IMR-90 (cell line): ENCODE measurements at regions not wholly inside any gene's neighbourhood (a gene's known extent, or its start where the extent isn't known, plus 50 kb on each side); places are given as distances from the start of the nearest gene placed in this dataset.

Experiments
- ATAC-seq: fragments of 200-7000 bp; cut with Tn5 transposase; 2 replicates; pipeline ENCODE4 v1.9.1; 2020; ENCODE audit warnings: low read depth, mild to moderate bottlenecking, moderate library complexity
- BruUV-seq: library from RNA; stranded (reverse); fragments of 400-500 nt; replicated peaks from 2 replicates; lab custom pipeline; 2021; lab: Mats Ljungman, UMichigan
- CTCF ChIA-PET: fragments of 300-600 bp; formaldehyde crosslinking; extraction: SDS; loops from one replicate; lab custom pipeline; 2021; ENCODE audit warnings: antibody characterized with exemption; lab: Yijun Ruan, JAX
- POLR2A ChIA-PET: fragments of 300-600 bp; sonication (Branson Sonifier 250); formaldehyde crosslinking; loops from one replicate; lab custom pipeline; 2022; ENCODE audit warnings: antibody characterized with exemption; ENCODE audit not compliant: unreplicated experiment; lab: Charles Lee
- DNase-seq: peaks from one replicate; pipeline ENCODE4 v3.0.0; 2013
- H2AFZ ChIP-seq: replicated peaks from 2 replicates; pipeline ENCODE3; 2013; ENCODE audit warnings: low read length, mild to moderate bottlenecking; ENCODE audit not compliant: poor library complexity
- H2AK5ac ChIP-seq: 2 replicates; pipeline ENCODE4 v1.6.1; 2013; ENCODE audit warnings: low read depth, low read length, inconsistent platforms
- H2AK9ac ChIP-seq: replicated peaks from 2 replicates; pipeline ENCODE3; 2013; ENCODE audit warnings: mild to moderate bottlenecking, low read depth, low read length, moderate library complexity; ENCODE audit not compliant: poor library complexity
- H2BK120ac ChIP-seq: 2 replicates; pipeline ENCODE4 v1.6.1; 2013; ENCODE audit warnings: low read depth, low read length, inconsistent platforms
- H2BK15ac ChIP-seq: 3 replicates; pipeline ENCODE4 v1.6.1; 2013; ENCODE audit warnings: low read depth, low read length, inconsistent platforms
- H2BK20ac ChIP-seq: 2 replicates; pipeline ENCODE4 v1.6.1; 2013; ENCODE audit warnings: low read depth, mild to moderate bottlenecking, inconsistent platforms, low read length, moderate library complexity
- H2BK5ac ChIP-seq: 2 replicates; pipeline ENCODE4 v1.6.1; 2013; ENCODE audit warnings: mild to moderate bottlenecking, low read depth, low read length, inconsistent platforms; ENCODE audit not compliant: poor library complexity, severe bottlenecking
- H3K14ac ChIP-seq: replicated peaks from 2 replicates; pipeline ENCODE4 v1.6.1; 2013; ENCODE audit warnings: low read depth, low read length, inconsistent platforms
- H3K18ac ChIP-seq: 2 replicates; pipeline ENCODE4 v1.6.1; 2013; ENCODE audit warnings: low read depth, low read length, control low read depth
- H3K23ac ChIP-seq: 2 replicates; pipeline ENCODE4 v1.6.1; 2013; ENCODE audit warnings: low read depth, low read length, inconsistent platforms
- H3K27ac ChIP-seq: 2 replicates; pipeline ENCODE4 v1.5.1; 2013; ENCODE audit warnings: mild to moderate bottlenecking, control low read depth, low read length; ENCODE audit not compliant: insufficient read depth
- H3K27me3 ChIP-seq: 2 replicates; pipeline ENCODE4 v1.6.1; 2013; ENCODE audit warnings: low read length; ENCODE audit not compliant: control insufficient read depth, insufficient read depth
- H3K36me3 ChIP-seq: 2 replicates; pipeline ENCODE4 v1.6.1; 2013; ENCODE audit warnings: low read length, mixed read lengths; ENCODE audit not compliant: control insufficient read depth, insufficient read depth
- H3K4ac ChIP-seq: 2 replicates; pipeline ENCODE4 v1.6.1; 2013; ENCODE audit warnings: low read depth, low read length, inconsistent platforms
- H3K4me1 ChIP-seq: 2 replicates; pipeline ENCODE4 v1.6.1; 2013; ENCODE audit warnings: low read length, mixed read lengths; ENCODE audit not compliant: control insufficient read depth, insufficient read depth
- H3K4me2 ChIP-seq: 2 replicates; pipeline ENCODE4 v1.6.1; 2013; ENCODE audit warnings: low read depth, mild to moderate bottlenecking, control low read depth, low read length, moderate library complexity
- H3K4me3 ChIP-seq: 2 replicates; pipeline ENCODE4 v1.5.1; 2013; ENCODE audit warnings: low read depth, mild to moderate bottlenecking, control low read depth, low read length, moderate library complexity; ENCODE audit not compliant: insufficient read depth
- H3K56ac ChIP-seq: 2 replicates; pipeline ENCODE4 v1.6.1; 2013; ENCODE audit warnings: low read length, inconsistent platforms; ENCODE audit not compliant: insufficient read depth; ENCODE audit errors: extremely low read depth
- H3K79me1 ChIP-seq, 2 experiments: 2 replicates each; pipeline ENCODE4 v1.6.1; 2013; ENCODE audit warnings: low read length in 2 of 2, inconsistent platforms in 1 of 2, low read depth in 1 of 2
- H3K9ac ChIP-seq: 2 replicates; pipeline ENCODE4 v1.6.1; 2013; ENCODE audit warnings: low read depth, low read length, control low read depth
- H3K9me1 ChIP-seq: 2 replicates; pipeline ENCODE4 v1.6.1; 2013; ENCODE audit warnings: low read length, inconsistent platforms; ENCODE audit not compliant: insufficient read depth
- H3K9me3 ChIP-seq: 2 replicates; pipeline ENCODE4 v1.6.1; 2013; ENCODE audit warnings: low read length; ENCODE audit not compliant: control insufficient read depth, insufficient read depth
- H4K20me1 ChIP-seq: 2 replicates; pipeline ENCODE4 v1.6.1; 2013; ENCODE audit warnings: low read length, inconsistent platforms; ENCODE audit not compliant: insufficient read depth
- H4K5ac ChIP-seq: 2 replicates; pipeline ENCODE4 v1.6.1; 2013; ENCODE audit warnings: mild to moderate bottlenecking, low read depth, low read length, control low read depth
- H4K8ac ChIP-seq, 2 experiments: 2 replicates each; pipeline ENCODE4 v1.6.1; 2013; ENCODE audit warnings: low read depth in 2 of 2, low read length in 2 of 2, control low read depth in 1 of 2, inconsistent platforms in 1 of 2
- H4K91ac ChIP-seq: 2 replicates; pipeline ENCODE4 v1.6.1; 2013; ENCODE audit warnings: low read depth, low read length, inconsistent platforms; ENCODE audit not compliant: insufficient read depth
- BHLHE40 ChIP-seq: fragments of 150-350 bp; IDR thresholded peaks from 2 replicates; pipeline ENCODE4 v1.6.1; 2016; ENCODE audit warnings: mild to moderate bottlenecking, low read depth, low read length
- CEBPB ChIP-seq: IDR thresholded peaks from 2 replicates; pipeline ENCODE4 v1.6.1; 2012; ENCODE audit warnings: low read depth, low read length, improper control_type of control experiment
- CHD1 ChIP-seq: IDR thresholded peaks from 2 replicates; pipeline ENCODE4 v1.6.1; 2012; ENCODE audit warnings: low read depth, low read length, improper control_type of control experiment
- CTCF ChIP-seq: conservative IDR thresholded peaks from 2 replicates; pipeline ENCODE4 v1.5.1; 2012; ENCODE audit warnings: mild to moderate bottlenecking, low read depth, low read length, improper control_type of control experiment
- ELK1 ChIP-seq: fragments of 150-350 bp; IDR thresholded peaks from 2 replicates; pipeline ENCODE4 v1.6.1; 2016; ENCODE audit warnings: low read depth, mild to moderate bottlenecking, low read length, moderate library complexity, borderline replicate concordance
- FOS ChIP-seq: fragments of 150-350 bp; IDR thresholded peaks from 2 replicates; pipeline ENCODE4 v1.6.1; 2016; ENCODE audit warnings: low read depth, low read length
- MAZ ChIP-seq: IDR thresholded peaks from 2 replicates; pipeline ENCODE4 v1.6.1; 2012; ENCODE audit warnings: low read depth, mild to moderate bottlenecking, low read length, improper control_type of control experiment, moderate library complexity, borderline replicate concordance
- MXI1 ChIP-seq: IDR thresholded peaks from 2 replicates; pipeline ENCODE4 v1.6.1; 2012; ENCODE audit warnings: low read depth, mild to moderate bottlenecking, low read length, moderate library complexity, borderline replicate concordance
- POLR2A ChIP-seq: IDR thresholded peaks from 2 replicates; pipeline ENCODE4 v1.6.1; 2012; ENCODE audit warnings: mild to moderate bottlenecking, low read depth, low read length
- RAD21 ChIP-seq: IDR thresholded peaks from 2 replicates; pipeline ENCODE4 v1.6.1; 2012; ENCODE audit warnings: low read length, improper control_type of control experiment
- RCOR1 ChIP-seq: IDR thresholded peaks from 2 replicates; pipeline ENCODE4 v1.6.1; 2012; ENCODE audit warnings: mild to moderate bottlenecking, low read length, improper control_type of control experiment; ENCODE audit not compliant: insufficient replicate concordance
- RFX5 ChIP-seq: IDR thresholded peaks from 2 replicates; pipeline ENCODE4 v1.8.0; 2012; ENCODE audit warnings: low read depth, mild to moderate bottlenecking, low read length, moderate library complexity
- USF2 ChIP-seq: fragments of 150-350 bp; IDR thresholded peaks from 2 replicates; pipeline ENCODE4 v1.6.1; 2017; ENCODE audit warnings: mild to moderate bottlenecking, antibody characterized with exemption, low read length, low read depth
- WGBS, 2 experiments: methylation state at CpG; one replicate each; pipeline versions ENCODE4 v1.1.5 to v1.1.7; 2013; ENCODE audit warnings: missing lambda C conversion rate in 2 of 2; ENCODE audit not compliant: insufficient read length in 1 of 2; ENCODE audit errors: extremely low coverage in 2 of 2; 5-methylcytosine and 5-hydroxymethylcytosine counted together
- dilution Hi-C: fragments of 300-500 bp; cut with HindIII; formaldehyde crosslinking; loops from one replicate; pipeline ENCODE4 v1.14.3; 2018; ENCODE audit warnings: low sequenced_read_pairs; ENCODE audit not compliant: unreplicated experiment
- in situ Hi-C: fragments of 300-500 bp; cut with MboI; formaldehyde crosslinking; loops from 3 replicates; pipeline ENCODE4 v1.14.3; 2019; ENCODE audit warnings: low sequenced_read_pairs, inconsistent platforms, mixed read lengths
- intact Hi-C: fragments of 100-400 bp; cut with micrococcal nuclease; formaldehyde crosslinking; loops from 2 replicates; pipeline ENCODE4 v1.10.0; 2022

- no peak overlapping the region for H3K9ac ChIP-seq
- ChIA-PET POLR2A (no interaction called here), CTCF (no interaction called here)
- H4K5ac ChIP-seq = no peak overlapping the region
- H3K23ac ChIP-seq = no peak overlapping the region
- BruUV-seq = no TSS peak
- H3K14ac ChIP-seq = no peak overlapping the region
- in situ Hi-C loops (no loop called here), dilution Hi-C loops (no loop called here), intact Hi-C loops (no loop called here)
- no peak overlapping the region for H3K4me3 ChIP-seq
- H3K56ac ChIP-seq = no peak overlapping the region
- H2BK5ac ChIP-seq = no peak overlapping the region
- no peaks in the 10 kb centered on the region for H3K79me1 ChIP-seq
- no peak overlapping the region for H2AK9ac ChIP-seq
- H2BK20ac ChIP-seq = no peak overlapping the region
- H3K4me2 ChIP-seq = no peak overlapping the region
- no peaks in the 10 kb centered on the region for H3K9me3 ChIP-seq
- DNase-seq (no peak), ATAC-seq (no peak)
- peaks cover 3% of the 10 kb centered on the region; the same call in 1 of the 2 replicates for H3K9me1 ChIP-seq
- no peak overlapping the region for H4K91ac ChIP-seq
- no peaks in the 10 kb centered on the region for H3K4me1 ChIP-seq
- H2AK5ac ChIP-seq = no peak overlapping the region
- no peak overlapping the region for H2BK120ac ChIP-seq
- no peaks in the 10 kb centered on the region for H4K20me1 ChIP-seq
- H3K27me3 ChIP-seq = no peaks in the 10 kb centered on the region
- no peak overlapping the region for H4K8ac ChIP-seq
- H2BK15ac ChIP-seq = no peak overlapping the region
- WGBS, 2 experiments = no CpG with 5 or more reads among the region's 1 CpG
- no peak for TF ChIP-seq BHLHE40
- no peak for TF ChIP-seq RAD21
- no peak for TF ChIP-seq CEBPB
- TF ChIP-seq POLR2A = no peak
- no peak for TF ChIP-seq CTCF
- no peak for TF ChIP-seq RFX5
- no peak for TF ChIP-seq MXI1
- no peak for TF ChIP-seq USF2
- no peak for TF ChIP-seq ELK1
- TF ChIP-seq RCOR1 = no peak
- no peak for TF ChIP-seq FOS
- TF ChIP-seq CHD1 = no peak
- no peak for TF ChIP-seq MAZ
- no peak overlapping the region for H3K4ac ChIP-seq
- H3K36me3 ChIP-seq = no peaks in the 10 kb centered on the region
- H3K27ac ChIP-seq = no peak overlapping the region
- H3K18ac ChIP-seq = no peak overlapping the region
- H2AFZ ChIP-seq = no peak overlapping the region
Measured at GRCh38 chr6:141641951-141642350, 490.8 kb upstream of the GJE1 start.
